ENCODE measurements at regions not wholly inside any gene's neighbourhood (a gene's known extent, or its start where the extent isn't known, plus 50 kb on each side); places are given as distances from the start of the nearest gene placed in this dataset.

- no peaks in the 10 kb centered on the region for H3K27me3 ChIP-seq
- TF ChIP-seq POLR2AphosphoS5 (IDR thresholded peaks at IDR 0.05; ENCODE audit: insufficient read depth in 1 of 2, low read depth in 1 of 2), result no peak
- TF ChIP-seq POLR2A (IDR thresholded peaks at IDR 0.05), result no peak
- no peak for TF ChIP-seq CTCF (IDR thresholded peaks at IDR 0.05)
- no peak overlapping the region for H3K27ac ChIP-seq
- H3K4me3 ChIP-seq, result no peak overlapping the region
- no peaks in the 10 kb centered on the region for H3K9me3 ChIP-seq
- no peak for DNase-seq (ENCODE audit: extremely low spot score in 2 of 2)
- intact Hi-C loops (cut with DNase I), result no loop called here
- H3K36me3 ChIP-seq, result no peaks in the 10 kb centered on the region
- H3K4me1 ChIP-seq, result no peaks in the 10 kb centered on the region
Measured at GRCh38 chr18:73859837-73860397, 287.7 kb downstream of the FBXO15 start.

GRCh38 chr18:73852789-73853549, 294.7 kb downstream of the FBXO15 start:
- Histone ChIP-seq H3K27ac (no peak overlapping the region), H3K9me3 (no peaks in the 10 kb centered on the region), H3K36me3 (no peaks in the 10 kb centered on the region), H3K27me3 (no peaks in the 10 kb centered on the region), H3K4me3 (no peak overlapping the region), H3K4me1 (no peaks in the 10 kb centered on the region)
- intact Hi-C loops (cut with DNase I), result no loop called here
- no peak for DNase-seq (ENCODE audit: extremely low spot score in 2 of 2)
- no peak for TF ChIP-seq POLR2AphosphoS5 (IDR thresholded peaks at IDR 0.05; ENCODE audit: insufficient read depth in 1 of 2, low read depth in 1 of 2)

- intact Hi-C loops (cut with DNase I), result no loop called here
- no peak overlapping the region for H3K27ac ChIP-seq
- H3K36me3 ChIP-seq, result no peaks in the 10 kb centered on the region
- H3K4me3 ChIP-seq, result no peak overlapping the region
- H3K4me1 ChIP-seq, result no peaks in the 10 kb centered on the region
- H3K9me3 ChIP-seq, result no peaks in the 10 kb centered on the region
- TF ChIP-seq POLR2AphosphoS5 (IDR thresholded peaks at IDR 0.05; ENCODE audit: insufficient read depth in 1 of 2, low read depth in 1 of 2) (no peak), CTCF (IDR thresholded peaks at IDR 0.05) (no peak), POLR2A (IDR thresholded peaks at IDR 0.05) (no peak)
- H3K27me3 ChIP-seq, result no peaks in the 10 kb centered on the region
- no peak for DNase-seq (ENCODE audit: extremely low spot score in 2 of 2)
Measured at GRCh38 chr18:73850782-73851181, 296.9 kb downstream of the FBXO15 start.

GRCh38 chr18:73848656-73849055, 299.0 kb downstream of the FBXO15 start:
- Histone ChIP-seq H3K4me1 (no peaks in the 10 kb centered on the region), H3K4me3 (no peak overlapping the region), H3K27me3 (no peaks in the 10 kb centered on the region), H3K9me3 (no peaks in the 10 kb centered on the region), H3K36me3 (no peaks in the 10 kb centered on the region), H3K27ac (no peak overlapping the region)
- DNase-seq (ENCODE audit: extremely low spot score in 2 of 2), result no peak
- intact Hi-C loops (cut with DNase I), result no loop called here
- TF ChIP-seq CTCF (IDR thresholded peaks at IDR 0.05) (no peak), POLR2AphosphoS5 (IDR thresholded peaks at IDR 0.05; ENCODE audit: insufficient read depth in 1 of 2, low read depth in 1 of 2) (no peak), POLR2A (IDR thresholded peaks at IDR 0.05) (no peak)

- DNase-seq (ENCODE audit: extremely low spot score in 2 of 2), result peak in 1 of 2 donors; percentile 29
- intact Hi-C loops (cut with DNase I), result no loop called here
- TF ChIP-seq POLR2A (IDR thresholded peaks at IDR 0.05) (no peak), POLR2AphosphoS5 (IDR thresholded peaks at IDR 0.05; ENCODE audit: insufficient read depth in 1 of 2, low read depth in 1 of 2) (no peak), CTCF (IDR thresholded peaks at IDR 0.05) (no peak)
- Histone ChIP-seq H3K4me3 (no peak overlapping the region), H3K36me3 (no peaks in the 10 kb centered on the region), H3K4me1 (no peaks in the 10 kb centered on the region), H3K27ac (no peak overlapping the region), H3K27me3 (no peaks in the 10 kb centered on the region), H3K9me3 (no peaks in the 10 kb centered on the region)
Measured at GRCh38 chr18:73843455-73843854, 304.2 kb downstream of the FBXO15 start.

All from vagina (tissue), 2 donors.